HG03558 (cell line): ENCODE measurements at regions not wholly inside any gene's neighbourhood (a gene's known extent, or its start where the extent isn't known, plus 50 kb on each side); places are given as distances from the start of the nearest gene placed in this dataset.
"Not testable (repeated sequence)": the region's sequence is repeated elsewhere in the genome, so short reads cannot be mapped to it uniquely, and the experiment has no call there.

Source experiments
- ATAC-seq: cut with Tn5 transposase; IDR thresholded peaks from one replicate; pipeline ENCODE4 v1.9.1; 2021; ENCODE audit warnings: moderate number of reproducible peaks; ENCODE audit not compliant: unreplicated experiment; ENCODE audit errors: extremely low read depth

GRCh38 chr2:128663371-128664050, 344.8 kb upstream of the HS6ST1 start:
- no peak for ATAC-seq

DNA sequence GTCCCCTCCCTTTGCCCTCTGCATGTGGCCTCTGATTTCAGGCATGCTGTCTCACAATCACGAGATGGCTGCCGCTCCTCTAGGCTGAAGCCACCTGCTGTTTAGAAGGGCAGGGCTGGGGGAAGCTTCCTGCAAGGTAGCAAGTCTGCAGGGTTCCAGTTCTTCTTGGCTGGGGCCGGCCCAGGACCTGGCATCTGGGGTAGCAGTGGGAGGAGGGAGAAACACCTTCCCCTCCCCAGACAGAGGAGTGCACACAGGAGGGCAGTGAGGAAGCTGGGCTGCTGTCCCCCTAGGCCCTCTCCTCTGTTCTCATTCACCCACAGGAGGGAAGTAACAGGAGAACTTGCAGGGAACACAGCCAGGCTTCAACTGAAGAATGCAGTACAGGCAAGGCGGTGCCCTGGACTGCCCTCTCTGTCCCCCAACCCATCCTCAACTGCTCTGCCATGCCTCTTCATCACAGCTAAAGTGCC, 345.9 kb upstream of the HS6ST1 start:
- no peak for ATAC-seq

- no peak for ATAC-seq
Measured at GRCh38 chr2:128665113-128665512, 346.4 kb upstream of the HS6ST1 start.

DNA sequence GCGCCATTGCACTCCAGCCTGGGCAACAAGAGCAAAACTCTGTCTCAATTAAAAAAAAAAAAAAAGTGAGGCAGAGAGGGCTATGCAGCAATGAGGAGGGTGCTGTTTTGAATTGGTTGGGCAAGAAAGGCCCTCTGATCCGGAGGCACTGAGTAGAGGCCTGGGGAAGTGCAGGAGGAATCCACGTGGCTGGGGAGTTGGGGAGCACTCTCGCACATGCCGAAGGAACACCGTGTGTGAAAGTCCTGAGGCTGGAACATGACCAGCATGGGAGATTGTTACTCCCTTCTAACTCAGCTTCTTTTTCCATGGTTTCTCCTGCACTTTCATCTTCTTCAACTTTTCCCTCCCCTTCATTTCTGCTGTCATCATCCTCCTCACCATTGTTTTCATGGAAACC, 347.9 kb upstream of the HS6ST1 start:
- ATAC-seq, result no peak

DNA sequence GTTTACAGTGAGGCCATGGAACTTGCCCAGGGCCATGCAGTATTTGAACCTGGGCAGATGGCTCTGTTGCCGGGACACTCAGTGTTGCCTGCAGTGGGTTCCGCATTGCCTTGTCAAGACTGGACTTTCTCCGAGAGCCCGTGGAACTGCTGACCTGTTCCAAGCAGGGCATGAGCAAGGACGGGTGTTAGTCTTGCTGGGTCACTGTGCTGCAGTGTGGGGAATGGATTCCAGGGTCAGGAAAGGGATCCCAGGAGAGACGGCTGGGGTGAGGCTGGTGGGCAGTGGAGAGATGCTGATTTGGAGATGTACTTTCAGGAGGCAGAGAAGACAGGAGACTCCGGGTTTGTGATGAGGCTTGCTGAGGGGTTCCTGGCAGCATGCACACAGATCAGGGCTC, 348.7 kb upstream of the HS6ST1 start:
- ATAC-seq, result no peak

GRCh38 chr2:128668946-128669345, 350.3 kb upstream of the HS6ST1 start:
- no peak for ATAC-seq

DNA sequence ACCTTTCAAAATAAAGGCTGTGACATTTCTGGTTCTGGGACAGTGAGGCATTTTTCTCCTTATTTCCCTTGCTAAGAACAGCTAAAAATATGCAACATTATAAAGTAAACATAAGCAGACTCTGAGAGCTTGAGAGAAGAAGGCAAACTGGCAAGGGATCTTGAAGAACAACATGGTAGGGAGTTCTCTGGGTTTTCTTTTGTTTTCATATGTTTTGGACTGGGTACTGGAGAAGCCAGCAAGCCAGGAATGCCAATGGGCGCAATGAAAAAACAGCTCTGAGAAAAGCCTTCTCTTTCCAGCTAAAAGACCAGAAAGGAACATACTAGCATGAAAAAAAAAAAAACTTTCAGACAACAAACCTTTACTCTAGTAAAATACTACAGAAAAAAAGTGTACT, 351.4 kb upstream of the HS6ST1 start:
- no peak for ATAC-seq

DNA sequence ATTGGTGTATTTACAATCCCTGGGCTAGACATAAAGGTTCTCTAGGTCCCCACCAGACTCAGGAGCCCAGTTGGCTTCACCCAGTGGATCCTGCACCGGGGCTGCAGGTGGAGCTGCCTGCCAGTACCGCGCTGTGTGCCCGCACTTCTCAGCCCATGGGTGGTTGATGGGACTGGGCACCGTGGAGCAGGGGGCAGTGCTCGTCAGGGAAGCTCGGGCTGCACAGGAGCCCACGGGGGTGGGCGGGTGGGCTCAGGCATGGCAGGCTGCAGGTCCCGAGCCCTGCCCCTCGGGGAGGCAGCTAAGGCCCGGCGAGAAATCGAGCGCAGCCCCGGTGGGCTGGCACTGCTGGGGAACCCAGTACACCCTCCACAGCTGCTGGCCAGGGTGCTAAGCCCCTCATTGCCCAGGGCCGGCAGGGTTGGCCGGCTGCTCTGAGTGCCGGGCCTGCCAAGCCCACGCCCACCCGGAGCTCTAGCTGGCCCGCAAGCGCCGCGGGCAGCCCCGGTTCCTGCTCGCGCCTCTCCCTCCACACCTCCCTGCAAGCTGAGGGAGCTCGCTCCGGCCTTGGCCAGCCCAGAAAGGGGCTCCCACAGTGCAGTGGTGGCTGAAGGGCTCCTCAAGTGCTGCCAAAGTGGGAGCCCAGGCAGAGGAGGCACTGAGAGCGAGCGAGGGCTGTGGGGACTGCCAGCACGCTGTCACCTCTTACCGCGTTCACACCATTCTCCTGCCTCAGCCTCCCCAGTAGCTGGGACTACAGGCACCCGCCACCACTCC, 353.5 kb upstream of the HS6ST1 start:
- ATAC-seq, result not testable (repeated sequence)

DNA sequence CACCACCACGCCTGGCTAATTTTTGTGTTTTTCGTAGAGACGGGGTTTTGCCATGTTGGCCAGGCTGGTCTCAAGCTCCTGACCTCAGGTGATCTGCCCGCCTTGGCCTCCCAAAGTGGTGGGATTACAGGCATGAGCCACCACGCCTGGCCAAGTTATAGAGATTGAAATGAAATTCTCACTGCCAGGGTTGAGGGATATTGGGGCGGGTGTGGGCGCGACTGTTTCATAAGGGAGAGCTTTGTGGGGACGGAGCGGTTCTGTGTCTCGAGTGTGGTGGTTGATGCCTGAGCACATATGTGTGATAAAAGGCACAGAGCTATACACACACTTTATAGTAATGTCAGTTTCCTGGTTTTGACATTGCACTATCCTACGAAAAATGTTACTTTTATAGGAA, 361.0 kb upstream of the HS6ST1 start:
- not testable (repeated sequence) for ATAC-seq

- no peak for ATAC-seq
Measured at GRCh38 chr2:128681507-128681906, 362.8 kb upstream of the HS6ST1 start.

DNA sequence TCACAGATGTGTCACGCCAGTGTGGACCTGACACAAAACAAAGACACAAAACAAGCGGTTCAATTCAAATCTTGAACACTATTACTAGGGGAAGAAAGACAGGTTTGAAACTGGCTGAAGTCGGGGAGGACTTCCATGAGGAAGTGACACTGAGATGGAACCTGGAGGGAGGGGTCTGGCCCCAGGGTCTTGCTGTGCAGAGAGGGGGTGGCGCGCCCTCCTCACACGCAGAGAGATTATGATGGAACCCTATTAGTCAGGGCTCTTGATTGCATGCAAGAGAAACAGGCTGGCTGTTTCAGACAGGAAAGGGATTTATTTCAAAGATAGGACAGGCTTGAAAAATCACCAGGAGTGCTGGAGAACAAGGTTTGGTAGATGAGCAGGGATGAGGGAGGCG, 363.6 kb upstream of the HS6ST1 start:
- ATAC-seq, result no peak

- no peak for ATAC-seq
Measured at GRCh38 chr2:128682729-128683284, 364.1 kb upstream of the HS6ST1 start.

GRCh38 chr2:128684523-128684922, 365.9 kb upstream of the HS6ST1 start:
- no peak for ATAC-seq

DNA sequence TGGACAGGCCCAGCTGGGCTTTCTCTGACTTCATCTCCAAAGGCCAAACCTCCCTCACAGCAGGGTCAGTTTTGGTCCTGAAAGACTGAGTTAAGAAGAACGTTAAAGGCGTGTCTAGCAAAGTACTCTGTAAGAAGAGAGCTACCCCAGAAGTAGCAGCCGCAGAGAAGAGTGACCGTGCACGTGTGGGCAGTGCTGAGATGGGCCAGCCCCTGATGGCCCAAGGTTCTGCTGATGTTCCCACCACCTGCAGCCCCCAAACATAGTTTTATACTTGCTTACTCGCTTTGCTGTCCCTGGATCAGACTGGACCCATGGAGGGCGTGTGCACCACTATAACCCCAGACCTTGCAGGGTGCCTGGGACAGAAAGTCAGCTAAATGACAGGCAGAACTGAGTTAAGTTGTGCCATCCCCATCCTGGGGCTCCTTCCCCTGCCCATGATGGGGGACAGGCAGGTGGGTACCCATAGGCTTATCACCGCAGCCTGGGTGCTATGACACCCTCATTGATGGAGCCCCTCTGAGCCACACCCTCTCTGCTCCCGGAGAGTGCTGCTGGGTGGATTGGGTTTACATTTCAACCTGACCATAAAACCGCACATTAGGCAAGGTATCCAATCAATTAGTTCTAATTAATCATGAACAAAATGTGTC, 367.3 kb upstream of the HS6ST1 start:
- peak; percentile 19 for ATAC-seq

DNA sequence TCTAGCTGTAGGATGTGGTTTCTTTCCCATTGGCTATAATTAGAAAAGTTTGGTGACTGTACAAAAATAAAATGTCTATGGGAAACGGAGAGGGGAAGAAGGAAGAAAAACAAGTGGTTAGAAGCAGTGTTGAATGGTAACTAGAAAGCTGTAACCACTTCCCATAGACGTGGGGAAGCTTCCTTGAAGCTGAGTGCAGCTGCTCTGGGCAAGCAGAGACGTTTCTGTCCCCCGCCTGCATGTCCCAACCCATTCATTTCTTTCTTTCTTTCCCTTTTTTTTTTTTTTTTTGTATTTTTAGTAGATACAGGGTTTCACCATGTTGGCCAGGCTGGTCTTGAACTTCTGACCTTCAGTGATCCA, 367.8 kb upstream of the HS6ST1 start:
- peak; percentile 70 for ATAC-seq

GRCh38 chr2:128686881-128687555, 368.4 kb upstream of the HS6ST1 start:
- ATAC-seq, result no peak

GRCh38 chr2:128687565-128687964, 368.9 kb upstream of the HS6ST1 start:
- ATAC-seq, result no peak

- no peak for ATAC-seq
Measured at GRCh38 chr2:128689971-128690370, 371.3 kb upstream of the HS6ST1 start.

DNA sequence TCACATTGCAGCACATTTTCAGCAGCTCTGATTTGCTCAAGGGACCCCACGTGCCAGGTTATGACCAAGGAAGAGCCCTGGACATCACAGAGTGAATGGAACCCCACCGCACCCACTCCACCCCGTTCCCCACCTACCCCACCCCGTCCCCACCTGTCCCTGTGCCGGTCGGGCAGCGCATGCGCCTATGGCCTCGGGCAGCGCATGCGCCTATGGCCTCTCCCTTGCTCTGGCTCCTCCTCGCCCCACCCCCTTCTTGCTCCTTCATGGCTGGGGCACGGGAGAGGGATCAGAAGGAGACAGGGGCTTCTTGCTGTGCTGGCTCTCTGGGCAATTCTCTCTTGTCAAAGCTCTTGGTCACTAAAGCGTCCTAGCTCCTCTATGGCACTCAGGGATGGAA, 371.8 kb upstream of the HS6ST1 start:
- ATAC-seq, result no peak

GRCh38 chr2:128690869-128691268, 372.2 kb upstream of the HS6ST1 start:
- no peak for ATAC-seq
